NCI-H146 (cell line): ENCODE measurements at regions not wholly inside any gene's neighbourhood (a gene's known extent, or its start where the extent isn't known, plus 50 kb on each side); places are given as distances from the start of the nearest gene placed in this dataset.
"Not testable (repeated sequence)": the region's sequence is repeated elsewhere in the genome, so short reads cannot be mapped to it uniquely, and the experiment has no call there.

Experiments
- DNase-seq: peaks from one replicate; lab custom pipeline; 2025; lab: John Stamatoyannopoulos, UW

DNA sequence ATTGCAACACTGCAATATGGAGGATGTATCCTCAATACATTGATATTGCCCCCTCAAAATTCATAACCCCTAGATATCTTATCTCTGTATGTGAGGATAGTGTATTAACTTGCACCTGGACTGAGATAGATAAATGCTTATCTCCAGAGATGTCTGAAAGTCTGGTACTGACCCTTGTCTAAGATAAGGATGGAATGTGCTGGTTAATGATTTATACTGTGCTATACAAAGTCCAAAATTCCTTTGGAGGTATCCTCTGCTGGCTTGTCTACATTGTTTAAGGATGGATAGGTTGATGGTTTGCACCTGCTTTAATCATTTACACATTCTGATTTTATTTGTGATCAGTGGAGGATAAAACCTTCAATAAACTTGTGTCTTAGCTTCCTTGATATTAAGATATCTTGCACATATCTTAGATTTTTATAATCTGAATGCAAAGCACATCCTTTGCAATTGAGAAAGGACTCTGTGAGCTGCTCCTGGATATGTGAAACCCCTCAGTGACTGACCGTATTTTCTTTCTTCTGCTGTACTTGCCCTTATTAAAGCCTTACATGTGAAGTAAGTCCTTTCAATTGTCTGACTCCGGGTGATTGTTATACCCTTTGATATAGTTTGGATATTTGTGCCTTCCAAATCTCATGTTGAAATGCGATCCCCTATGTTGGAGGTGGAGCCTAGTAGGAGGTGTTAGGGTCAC lies 430.3 kb upstream of the MAOA start:
- DNase-seq = no peak

DNA sequence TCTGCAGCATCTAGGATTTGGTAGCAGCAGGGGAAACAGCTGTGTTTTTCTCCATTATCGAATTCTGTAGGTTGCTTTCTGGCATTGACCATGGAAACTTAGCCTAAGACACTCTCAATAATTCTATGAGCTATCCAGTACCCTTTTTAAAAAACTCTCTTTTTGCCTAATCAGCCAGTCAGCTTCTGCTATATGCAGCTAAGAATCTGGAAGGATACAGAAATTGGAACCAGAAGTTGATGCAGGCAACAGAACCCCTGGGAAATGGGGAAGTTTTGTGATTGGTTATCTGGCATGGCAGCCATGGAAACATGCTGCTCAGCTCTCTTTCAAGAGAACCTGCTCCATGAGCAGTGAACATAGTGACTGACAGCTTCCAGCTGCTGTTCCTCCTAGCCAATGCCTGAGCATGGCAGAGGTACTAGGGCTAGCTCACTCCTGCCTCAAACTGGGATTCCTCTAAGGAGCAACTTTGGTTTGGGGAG lies 417.6 kb upstream of the MAOA start:
- DNase-seq = no peak

DNA sequence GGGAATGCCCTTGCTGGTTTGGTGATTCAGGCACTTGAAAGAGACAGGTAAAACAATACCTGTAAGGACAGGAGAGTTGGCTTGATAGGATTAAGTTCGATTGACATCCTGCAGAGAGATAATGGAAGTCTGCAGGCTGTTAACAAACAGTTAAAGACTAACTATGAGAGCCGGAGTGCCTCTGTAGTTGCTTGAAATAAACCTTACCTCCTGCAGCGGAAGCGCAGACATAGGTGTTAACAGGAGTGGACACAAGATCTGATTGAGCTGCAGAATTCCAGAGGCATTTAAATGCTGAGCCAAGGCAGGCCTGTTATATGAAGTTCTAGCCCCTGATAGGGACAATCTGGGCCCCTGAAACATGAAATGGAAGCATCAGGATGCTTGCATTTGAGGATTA lies 416.7 kb upstream of the MAOA start:
- DNase-seq = no peak

DNA sequence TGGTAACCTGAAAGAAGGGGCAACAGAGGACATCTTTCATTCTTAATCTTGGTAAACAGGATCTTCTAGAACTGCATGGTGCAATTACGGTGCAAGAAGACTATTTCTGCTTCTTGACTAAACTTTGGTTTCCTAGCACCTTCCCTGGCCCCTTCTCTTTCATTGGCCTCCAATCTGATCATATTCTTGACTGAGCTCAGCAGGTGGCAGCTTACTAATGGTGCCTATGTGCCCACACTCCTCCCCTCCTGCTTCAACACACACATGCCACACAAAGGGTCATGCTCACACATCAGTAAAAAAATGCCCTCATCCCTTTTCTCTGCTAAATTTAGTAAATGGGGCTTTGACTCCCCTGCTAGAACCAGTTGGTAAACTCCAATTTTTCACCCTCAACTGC lies 400.5 kb upstream of the MAOA start:
- DNase-seq = no peak

DNA sequence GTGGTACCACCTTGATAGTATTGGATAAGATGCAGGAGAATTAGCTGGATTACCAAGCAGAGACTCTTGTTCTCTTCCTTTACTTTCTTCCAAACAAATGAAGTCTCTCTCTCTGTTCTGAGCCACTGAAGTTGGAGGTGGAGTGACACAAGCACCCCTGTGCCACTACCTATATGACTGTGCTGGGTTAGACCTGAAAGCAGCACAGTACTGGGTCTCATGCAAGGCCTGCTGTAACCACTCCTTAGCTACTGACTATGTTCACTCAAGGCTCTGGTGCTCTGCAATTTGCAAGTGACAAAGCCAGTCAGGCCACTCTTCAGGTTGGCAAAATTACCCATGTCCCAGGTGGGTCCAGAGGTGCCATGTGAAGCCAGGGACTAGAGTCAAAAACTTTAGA lies 389.6 kb upstream of the MAOA start:
- DNase-seq = no peak

DNA sequence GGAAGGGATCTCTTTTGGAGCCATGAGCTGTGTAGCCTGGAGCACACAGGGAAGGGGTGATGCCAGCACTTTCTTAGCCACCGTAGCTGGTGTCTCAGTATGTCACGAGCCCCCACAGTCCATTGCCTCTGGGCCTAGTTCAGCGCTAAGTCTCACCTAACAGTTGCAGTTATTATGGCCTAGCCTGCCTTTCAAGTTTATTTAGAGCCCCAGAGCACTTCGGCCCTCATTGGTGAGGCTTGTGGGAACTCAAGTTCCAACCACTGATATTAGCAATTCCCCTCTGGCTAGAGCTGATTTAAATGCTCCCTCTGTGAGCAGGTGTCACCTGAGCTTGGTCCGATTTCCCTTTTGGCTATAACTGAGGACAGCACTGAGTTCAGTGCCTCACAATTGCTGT lies 388.4 kb upstream of the MAOA start:
- DNase-seq = no peak

DNA sequence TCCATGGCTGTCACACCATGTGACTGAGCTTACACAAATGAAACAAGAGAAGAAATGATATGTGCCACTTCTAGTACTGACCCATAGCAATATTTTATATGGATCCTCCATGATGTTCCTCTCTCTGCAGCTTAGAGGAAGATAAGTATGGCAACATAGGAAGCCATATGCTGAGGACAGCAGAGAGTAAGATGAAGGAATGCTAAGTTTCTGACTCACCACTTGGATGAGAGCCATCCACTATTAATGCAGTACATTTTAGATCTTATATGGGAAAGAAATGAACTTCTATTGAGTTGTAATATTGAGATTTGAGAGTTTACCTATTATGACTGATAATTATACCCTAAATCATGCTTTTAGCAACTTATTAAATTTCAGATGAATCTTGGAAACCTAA lies 386.9 kb upstream of the MAOA start:
- DNase-seq = no peak

DNA sequence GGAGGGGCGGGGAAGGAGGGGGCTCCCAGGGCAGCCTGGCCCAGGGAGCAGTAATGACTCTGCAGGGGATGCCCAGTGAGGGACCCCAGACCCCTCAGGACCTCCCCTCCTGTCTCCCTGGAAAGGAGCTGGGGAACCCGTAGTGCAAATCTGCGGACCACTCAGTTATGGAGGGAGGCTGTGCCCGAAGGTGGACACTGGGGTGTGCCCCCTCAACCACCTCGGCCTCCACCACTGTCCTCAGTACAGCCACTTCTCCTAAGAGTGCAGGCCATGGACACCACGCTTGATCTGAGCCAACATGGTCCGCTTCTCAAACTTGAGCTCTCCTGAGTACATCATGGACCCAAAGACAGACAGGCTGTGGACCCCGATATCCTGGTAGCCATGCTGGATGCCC lies 378.2 kb upstream of the MAOA start:
- DNase-seq = no peak

DNA sequence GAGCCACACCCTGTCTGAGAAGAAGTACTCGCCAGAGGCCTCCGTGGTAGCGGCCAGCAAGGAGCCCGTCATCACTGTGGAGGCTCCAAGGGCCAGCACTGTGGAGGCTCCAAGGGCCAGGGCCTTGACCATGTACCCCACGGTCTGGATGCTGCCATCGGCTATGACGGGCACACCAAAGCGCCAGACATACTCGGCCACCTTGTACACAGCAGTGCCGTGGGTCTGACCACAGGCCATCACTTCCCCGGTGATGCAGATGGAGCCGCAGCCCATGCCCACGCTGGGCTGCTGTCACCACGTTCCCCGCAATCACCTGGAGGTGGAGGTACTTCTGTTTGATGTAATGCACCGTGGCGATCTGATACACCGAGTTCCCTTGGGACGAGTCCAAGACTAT lies 377.7 kb upstream of the MAOA start:
- no peak for DNase-seq

DNA sequence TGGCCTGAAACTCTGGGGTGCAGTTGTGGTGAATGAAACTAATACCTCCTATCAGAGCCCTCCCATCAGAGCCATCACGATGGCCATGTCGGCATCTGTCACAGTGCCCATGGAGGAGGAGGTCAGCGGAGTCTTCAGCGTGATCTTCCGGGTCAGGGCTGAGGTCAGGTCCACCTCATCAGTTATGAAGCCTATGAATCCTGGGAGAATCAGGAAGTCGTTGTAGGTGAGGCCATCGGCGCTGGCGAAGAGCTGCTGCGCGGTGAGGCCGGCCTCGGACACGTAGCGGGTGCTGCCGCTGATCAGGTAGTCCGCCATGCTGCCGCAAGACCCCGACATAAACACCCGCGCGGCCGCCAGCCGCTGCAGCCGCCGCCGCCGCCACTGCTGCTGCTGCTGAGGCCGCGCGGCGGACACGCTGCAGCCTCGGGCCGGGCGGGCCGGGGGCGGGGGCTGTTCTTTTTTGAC lies 376.7 kb upstream of the MAOA start:
- DNase-seq = no peak

DNA sequence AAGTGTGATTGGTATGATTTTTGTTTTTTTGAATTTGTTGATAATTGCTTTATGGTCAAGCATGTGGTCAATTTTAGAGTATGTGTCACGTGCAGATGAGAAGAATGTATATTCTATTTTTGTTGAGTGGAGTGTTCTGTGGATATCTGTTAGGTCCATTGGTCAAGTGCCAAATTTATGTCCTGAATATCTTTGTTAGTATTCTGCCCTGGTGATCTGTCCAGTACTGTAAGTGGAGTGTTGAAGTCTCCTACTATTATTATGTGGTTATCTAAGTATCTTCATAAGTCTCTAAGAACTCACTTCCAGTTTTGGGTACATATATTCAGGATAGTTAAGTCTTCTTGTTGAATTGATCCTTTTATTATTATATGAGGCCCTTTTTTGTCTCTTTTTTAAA lies 372.9 kb upstream of the MAOA start:
- no peak for DNase-seq

DNA sequence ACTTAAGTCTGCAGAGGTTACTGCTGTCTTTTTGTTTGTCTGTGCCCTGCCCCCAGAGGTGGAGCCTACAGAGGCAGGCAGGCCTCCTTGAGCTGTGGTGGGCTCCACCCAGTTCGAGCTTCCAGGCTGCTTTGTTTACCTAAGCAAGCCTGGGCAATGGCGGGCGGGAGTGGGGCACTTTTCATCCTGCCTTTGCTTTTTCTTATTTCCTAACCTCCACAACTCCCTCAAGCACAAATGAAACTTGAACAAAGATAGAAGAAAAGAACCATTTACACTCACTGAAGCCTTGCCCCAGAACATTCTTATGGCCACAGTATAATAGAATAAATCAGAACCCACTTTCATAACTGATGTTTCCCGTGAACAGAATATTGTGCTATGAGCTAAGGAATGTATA lies 344.5 kb upstream of the MAOA start:
- not testable (repeated sequence) for DNase-seq

DNA sequence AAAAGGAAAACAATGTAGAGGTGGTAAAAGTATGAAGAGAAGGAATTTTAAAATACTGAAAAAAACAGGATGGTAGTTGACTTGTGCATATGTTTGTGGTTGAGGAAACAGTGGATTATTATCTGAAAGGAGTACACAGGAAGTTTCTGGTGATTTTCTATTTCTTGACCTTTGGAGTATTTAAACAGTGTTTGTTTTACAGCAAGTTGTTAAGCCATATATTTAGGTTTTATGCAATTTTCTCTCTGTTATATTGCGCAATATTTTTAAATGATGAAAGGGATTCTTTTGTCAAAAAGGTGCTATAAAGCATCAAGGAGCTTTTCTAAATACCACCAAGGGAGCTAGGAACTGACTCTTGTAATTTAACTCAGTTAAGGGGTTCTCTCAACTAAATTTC lies 343.1 kb upstream of the MAOA start:
- DNase-seq = no peak

DNA sequence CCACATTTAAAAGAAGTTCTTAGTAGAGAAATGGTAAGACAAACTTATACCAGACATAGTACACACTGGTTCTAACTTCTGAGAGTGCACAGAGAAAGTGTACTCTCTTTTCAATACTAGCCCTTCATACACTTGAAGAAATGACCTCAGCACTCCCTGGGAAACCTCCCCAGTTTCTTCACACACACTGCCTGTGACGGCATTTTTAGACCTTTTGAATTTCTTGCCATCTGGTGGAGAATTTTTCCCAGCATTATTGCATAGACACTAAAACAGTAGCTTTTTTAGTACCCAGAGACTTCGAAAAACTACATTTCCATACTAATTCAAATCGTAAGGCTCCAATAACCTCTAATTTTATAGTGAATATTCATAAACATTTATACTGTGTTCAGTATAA lies 341.6 kb upstream of the MAOA start:
- no peak for DNase-seq

DNA sequence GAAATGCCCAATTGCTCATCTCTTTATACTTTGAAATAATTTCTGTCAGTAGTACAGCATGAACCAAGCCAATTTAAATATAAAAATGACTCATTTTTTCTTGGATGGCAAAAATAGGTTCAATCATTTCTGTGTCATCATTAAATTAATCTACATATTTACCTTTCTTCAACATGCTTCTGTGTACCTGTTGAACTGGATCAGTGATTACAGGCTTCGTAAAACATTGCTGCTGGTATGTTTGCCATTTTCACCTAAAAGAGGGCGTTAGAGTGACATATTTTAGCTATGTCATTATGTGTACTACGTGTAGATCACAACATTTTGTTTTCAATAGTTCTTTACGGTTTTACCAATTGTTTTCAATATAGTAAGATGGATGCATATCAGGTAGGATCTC lies 340.5 kb upstream of the MAOA start:
- DNase-seq = no peak

DNA sequence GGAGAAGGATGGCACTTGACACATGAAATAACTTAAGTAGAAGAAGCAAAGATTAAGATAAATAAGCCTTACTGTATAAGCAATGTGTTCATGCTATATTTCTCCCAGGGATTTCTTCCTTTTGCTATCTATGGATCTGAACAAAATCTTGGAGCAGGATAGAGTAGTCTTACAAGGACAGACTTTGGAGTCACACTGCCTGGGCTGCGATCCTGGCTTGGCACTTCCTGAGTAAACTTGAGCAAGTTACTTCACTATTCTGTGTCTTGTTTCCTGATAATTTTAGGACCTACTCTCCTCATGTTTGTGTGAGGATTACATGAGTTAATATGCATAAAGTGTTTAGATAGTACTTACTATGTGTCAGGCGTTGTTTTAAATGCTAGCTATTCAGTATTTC lies 340.0 kb upstream of the MAOA start:
- no peak for DNase-seq

DNA sequence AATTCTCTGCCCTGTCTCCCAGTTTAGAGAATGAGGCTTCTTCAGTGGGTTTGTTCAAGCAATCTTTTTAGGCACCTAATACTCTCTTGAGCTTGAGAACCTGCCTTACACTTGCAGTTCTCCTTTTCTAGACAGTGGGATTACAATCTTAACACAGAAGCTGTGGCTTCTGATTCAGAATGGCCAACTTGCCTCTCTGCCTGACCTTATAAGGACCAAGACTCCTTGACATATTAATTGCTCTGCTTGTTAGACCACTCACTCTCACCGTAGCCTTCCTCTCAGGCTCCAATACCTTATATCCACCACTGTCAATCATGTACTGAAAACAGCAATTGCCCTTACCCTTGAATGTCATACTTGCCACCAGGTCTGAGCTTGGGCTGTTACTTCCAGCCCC lies 338.7 kb upstream of the MAOA start:
- no peak for DNase-seq

DNA sequence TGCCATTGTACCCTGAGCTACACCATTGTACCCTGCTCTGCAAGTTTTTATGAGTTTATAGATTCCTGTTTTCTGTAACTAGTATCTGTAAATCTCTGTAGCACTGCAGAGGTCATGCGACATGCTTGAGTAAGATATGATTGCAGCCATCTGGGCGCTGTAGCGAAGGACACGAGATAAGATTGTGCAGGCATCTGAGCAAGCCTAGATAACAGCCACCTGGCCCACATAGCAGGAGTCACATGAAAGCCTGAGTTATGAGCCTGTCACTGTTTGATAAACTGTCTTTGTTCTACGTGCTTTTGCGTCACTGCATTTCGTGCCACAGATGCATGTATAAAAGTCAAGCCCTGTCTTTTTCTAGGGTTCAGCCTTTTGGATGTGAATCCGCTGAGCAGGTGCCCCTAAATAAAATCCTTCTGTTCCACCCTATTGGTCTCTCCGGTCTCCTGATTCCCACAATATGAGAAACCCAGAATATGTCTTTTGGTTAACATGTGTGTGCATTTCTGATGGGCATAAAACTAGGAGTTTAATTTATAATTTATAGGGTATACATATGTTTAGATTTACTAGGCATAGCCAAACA lies 327.6 kb upstream of the MAOA start:
- DNase-seq = no peak

DNA sequence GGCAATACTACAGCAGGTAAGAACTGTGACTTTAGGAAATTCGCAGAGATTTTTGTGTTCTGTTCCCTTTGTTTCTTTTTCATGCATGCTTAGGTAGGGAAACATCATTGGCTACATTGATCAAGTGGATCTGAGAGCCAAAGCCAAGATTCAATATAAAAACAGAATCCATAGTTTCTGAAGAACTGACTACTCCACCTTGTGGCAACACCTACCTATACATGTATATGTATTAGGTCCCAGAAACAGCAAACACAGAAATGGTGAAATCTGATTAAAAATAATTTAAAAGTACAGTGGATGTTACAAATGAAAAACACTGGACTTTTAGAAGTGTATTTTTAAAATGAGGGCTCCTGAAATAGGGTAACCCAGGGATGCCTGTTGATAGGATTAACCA lies 322.6 kb upstream of the MAOA start:
- no peak for DNase-seq

DNA sequence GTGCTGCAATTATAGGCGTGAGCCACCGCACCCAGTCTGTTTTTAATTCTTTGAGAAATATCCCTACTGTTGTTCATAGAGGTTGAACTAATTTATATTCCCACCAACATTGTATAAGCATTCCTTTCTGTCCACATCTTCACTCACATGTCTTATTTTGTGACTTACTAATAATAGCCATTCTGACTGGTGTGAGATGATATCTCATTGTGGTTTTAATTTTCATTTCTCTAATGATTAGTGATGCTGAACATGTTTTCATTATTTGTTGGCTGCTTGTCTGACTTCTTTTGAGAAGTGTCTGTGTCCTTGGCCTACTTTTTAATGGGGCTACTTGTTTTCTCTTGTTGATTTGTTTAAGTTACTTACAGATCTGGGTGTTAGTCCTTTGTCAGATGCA lies 310.9 kb upstream of the MAOA start:
- DNase-seq = no peak

DNA sequence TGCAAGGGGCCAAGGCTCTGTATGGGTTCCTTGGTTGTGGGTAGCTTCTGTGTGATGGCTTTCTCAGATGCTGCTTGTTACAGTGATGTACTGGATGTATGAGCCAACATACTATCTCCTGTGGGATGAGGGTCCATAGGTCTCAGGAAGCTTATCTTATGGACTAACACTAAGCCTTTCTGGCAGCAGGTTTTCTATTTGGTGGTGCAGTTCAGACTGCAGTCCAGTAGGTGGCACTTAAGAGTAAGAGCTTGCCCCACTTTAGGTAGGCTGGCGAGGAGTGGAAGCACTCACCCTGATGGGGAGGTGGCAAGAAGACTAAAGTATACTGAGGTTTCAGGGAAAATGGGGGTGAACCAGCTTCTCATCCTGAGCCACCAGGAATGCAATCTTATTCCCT lies 306.7 kb upstream of the MAOA start:
- peak; percentile 19 for DNase-seq

DNA sequence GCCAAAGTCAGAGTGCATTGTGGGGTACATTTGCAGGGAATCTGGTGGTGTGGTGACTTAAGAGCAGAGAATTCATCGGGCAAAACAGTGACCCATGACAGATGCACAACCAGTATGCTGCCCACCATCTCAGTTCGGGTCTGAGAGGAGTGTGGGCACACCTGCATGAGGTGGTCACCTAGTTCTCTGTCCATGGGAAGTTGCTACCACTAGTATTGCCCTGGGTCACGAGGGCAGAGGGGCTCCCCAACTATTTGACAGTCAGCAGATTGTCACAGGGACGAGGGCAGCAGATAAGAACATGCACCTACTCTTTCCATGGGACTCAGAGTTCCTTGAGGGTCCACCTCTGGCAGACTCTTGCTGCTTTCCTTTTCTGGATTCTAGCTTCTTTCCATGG lies 305.2 kb upstream of the MAOA start:
- DNase-seq = no peak

DNA sequence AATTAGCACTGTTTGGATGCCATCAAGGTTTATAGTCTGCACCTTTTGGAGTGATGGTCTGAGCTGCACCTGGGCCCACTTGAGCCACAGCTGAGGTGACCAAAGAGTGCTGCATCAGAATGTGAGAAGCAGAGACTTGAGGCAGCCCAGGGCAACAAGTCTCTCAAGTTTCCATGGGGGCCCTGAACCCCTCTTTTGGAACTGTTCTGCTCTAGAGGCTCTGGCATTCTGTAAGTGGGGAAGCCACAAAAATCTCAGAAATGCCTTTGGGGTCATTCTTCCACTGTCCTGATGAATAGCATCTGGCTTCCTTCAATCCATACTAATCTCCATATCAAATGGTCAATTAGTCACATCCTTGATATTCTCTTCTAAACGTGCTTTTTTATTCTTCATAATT lies 298.4 kb upstream of the MAOA start:
- DNase-seq = no peak

DNA sequence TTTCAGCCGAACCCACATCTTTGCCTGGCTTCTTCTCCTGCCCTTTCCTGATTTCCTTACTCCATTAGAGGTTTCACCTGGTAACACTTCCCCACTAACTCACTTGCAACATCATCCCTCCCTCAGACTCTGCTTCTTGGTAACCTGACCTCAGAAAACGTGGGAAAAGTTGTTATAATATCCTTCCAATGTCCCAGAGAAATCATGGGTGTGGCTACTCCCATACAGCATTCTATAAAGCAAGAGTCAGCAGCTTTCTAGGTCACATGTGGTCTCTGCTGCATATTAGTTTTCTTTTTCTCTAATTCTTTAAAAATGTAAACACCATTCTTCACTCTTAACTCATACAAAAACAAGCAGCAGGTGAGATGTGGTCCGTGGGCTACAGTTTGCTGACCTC lies 283.1 kb upstream of the MAOA start:
- DNase-seq = no peak
